GM19463 (cell line): ENCODE measurements at regions not wholly inside any gene's neighbourhood (a gene's known extent, or its start where the extent isn't known, plus 50 kb on each side); places are given as distances from the start of the nearest gene placed in this dataset.
"Not testable (repeated sequence)": the region's sequence is repeated elsewhere in the genome, so short reads cannot be mapped to it uniquely, and the experiment has no call there.

Experiments used
- ATAC-seq: cut with Tn5 transposase; IDR thresholded peaks from one replicate; pipeline ENCODE4 v1.9.1; 2021; ENCODE audit warnings: mild to moderate bottlenecking, moderate library complexity; ENCODE audit not compliant: unreplicated experiment

- no peak for ATAC-seq
Observed at GRCh38 chr7:35968140-35968940, 167.5 kb downstream of the SEPTIN7 start.

GRCh38 chr7:35969066-35969465, 168.2 kb downstream of the SEPTIN7 start:
- ATAC-seq, result no peak

- ATAC-seq, result no peak
Observed at GRCh38 chr7:35970458-35970857, 169.6 kb downstream of the SEPTIN7 start.

- ATAC-seq, result no peak
Observed at GRCh38 chr7:35971133-35971891, 170.5 kb downstream of the SEPTIN7 start.

GRCh38 chr7:35975851-35976454, 175.1 kb downstream of the SEPTIN7 start:
- peak; percentile 61 for ATAC-seq

GRCh38 chr7:35978816-35979640, 174.0 kb upstream of the EEPD1 start:
- ATAC-seq, result not testable (repeated sequence)

- ATAC-seq, result no peak
Observed at GRCh38 chr7:35982600-35982999, 170.5 kb upstream of the EEPD1 start.

GRCh38 chr7:35983626-35984025, 169.4 kb upstream of the EEPD1 start:
- ATAC-seq, result no peak

GRCh38 chr7:35985126-35985754, 167.8 kb upstream of the EEPD1 start:
- ATAC-seq, result peak; percentile 98

- no peak for ATAC-seq
Observed at GRCh38 chr7:35987016-35987415, 166.0 kb upstream of the EEPD1 start.

GRCh38 chr7:35988105-35988504, 164.9 kb upstream of the EEPD1 start:
- ATAC-seq, result no peak

- no peak for ATAC-seq
Observed at GRCh38 chr7:35988818-35989217, 164.2 kb upstream of the EEPD1 start.

- ATAC-seq, result no peak
Observed at GRCh38 chr7:35991511-35992232, 161.4 kb upstream of the EEPD1 start.

- no peak for ATAC-seq
Observed at GRCh38 chr7:35992436-35992835, 160.6 kb upstream of the EEPD1 start.

GRCh38 chr7:35993113-35993512, 159.9 kb upstream of the EEPD1 start:
- no peak for ATAC-seq

GRCh38 chr7:35993676-35994606, 159.1 kb upstream of the EEPD1 start:
- ATAC-seq, result no peak

GRCh38 chr7:35995334-35995733, 157.7 kb upstream of the EEPD1 start:
- no peak for ATAC-seq

- no peak for ATAC-seq
Observed at GRCh38 chr7:35998481-35998880, 154.6 kb upstream of the EEPD1 start.

- no peak for ATAC-seq
Observed at GRCh38 chr7:36001546-36001945, 151.5 kb upstream of the EEPD1 start.
